GM19351 (cell line): ENCODE measurements at regions not wholly inside any gene's neighbourhood (a gene's known extent, or its start where the extent isn't known, plus 50 kb on each side); places are given as distances from the start of the nearest gene placed in this dataset.

Source experiments
- ATAC-seq: cut with Tn5 transposase; IDR thresholded peaks from one replicate; pipeline ENCODE4 v1.9.1; 2021; ENCODE audit warnings: mild to moderate bottlenecking, moderate library complexity; ENCODE audit not compliant: unreplicated experiment

GRCh38 chr21:20551939-20552338 is 446.3 kb upstream of the NCAM2 start:
- no peak for ATAC-seq

GRCh38 chr21:20554785-20555184 is 443.4 kb upstream of the NCAM2 start:
- ATAC-seq = no peak

- no peak for ATAC-seq
Measured at GRCh38 chr21:20570824-20571232, 427.4 kb upstream of the NCAM2 start.

- ATAC-seq = no peak
Measured at GRCh38 chr21:20572582-20572981, 425.6 kb upstream of the NCAM2 start.

GRCh38 chr21:20581361-20581760 is 416.8 kb upstream of the NCAM2 start:
- no peak for ATAC-seq

GRCh38 chr21:20591284-20591683 is 406.9 kb upstream of the NCAM2 start:
- ATAC-seq = no peak

- ATAC-seq = no peak
Measured at GRCh38 chr21:20592463-20592862, 405.7 kb upstream of the NCAM2 start.

GRCh38 chr21:20603236-20603635 is 395.0 kb upstream of the NCAM2 start:
- ATAC-seq = no peak

- no peak for ATAC-seq
Measured at GRCh38 chr21:20611008-20611407, 387.2 kb upstream of the NCAM2 start.

- ATAC-seq = no peak
Measured at GRCh38 chr21:20613654-20614053, 384.6 kb upstream of the NCAM2 start.

- no peak for ATAC-seq
Measured at GRCh38 chr21:20617130-20617529, 381.1 kb upstream of the NCAM2 start.

GRCh38 chr21:20618878-20619277 is 379.3 kb upstream of the NCAM2 start:
- ATAC-seq = no peak

GRCh38 chr21:20627594-20627993 is 370.6 kb upstream of the NCAM2 start:
- no peak for ATAC-seq

- ATAC-seq = no peak
Measured at GRCh38 chr21:20631633-20632032, 366.6 kb upstream of the NCAM2 start.

- no peak for ATAC-seq
Measured at GRCh38 chr21:20639026-20639425, 359.2 kb upstream of the NCAM2 start.

- ATAC-seq = no peak
Measured at GRCh38 chr21:20641241-20641640, 357.0 kb upstream of the NCAM2 start.

GRCh38 chr21:20642681-20643080 is 355.5 kb upstream of the NCAM2 start:
- no peak for ATAC-seq

GRCh38 chr21:20644552-20644951 is 353.7 kb upstream of the NCAM2 start:
- no peak for ATAC-seq

GRCh38 chr21:20645344-20645743 is 352.9 kb upstream of the NCAM2 start:
- no peak for ATAC-seq

GRCh38 chr21:20646431-20647165 is 351.6 kb upstream of the NCAM2 start:
- no peak for ATAC-seq

GRCh38 chr21:20647607-20648006 is 350.6 kb upstream of the NCAM2 start:
- no peak for ATAC-seq

GRCh38 chr21:20649231-20649630 is 349.0 kb upstream of the NCAM2 start:
- no peak for ATAC-seq

GRCh38 chr21:20652846-20653245 is 345.4 kb upstream of the NCAM2 start:
- ATAC-seq = no peak
